Mucosa of descending colon (tissue), 3 donors: ENCODE measurements at regions not wholly inside any gene's neighbourhood (a gene's known extent, or its start where the extent isn't known, plus 50 kb on each side); places are given as distances from the start of the nearest gene placed in this dataset.
"Not testable (repeated sequence)": the region's sequence is repeated elsewhere in the genome, so short reads cannot be mapped to it uniquely, and the experiment has no call there.

Experiments used
- ATAC-seq: fragments of 200-7000 bp; cut with Tn5 transposase; one replicate; pipeline ENCODE4 v1.9.1; 2020; ENCODE audit warnings: mild to moderate bottlenecking, moderate library complexity
- DNase-seq, 3 donors: peaks; one replicate each; pipeline ENCODE4 v3.0.0-alpha.2; 2020
- H3K36me3 ChIP-seq: fragments of 200-600 bp; one replicate; pipeline ENCODE4 v1.8.0; 2021; ENCODE audit warnings: low read depth, mild to moderate bottlenecking
- H3K4me1 ChIP-seq: fragments of 200-600 bp; one replicate; pipeline ENCODE4 v1.8.0; 2021; ENCODE audit warnings: low read depth, mild to moderate bottlenecking
- H3K4me3 ChIP-seq: fragments of 200-600 bp; one replicate; pipeline ENCODE4 v1.8.0; 2021; ENCODE audit warnings: mild to moderate bottlenecking
- H3K9me3 ChIP-seq: fragments of 200-600 bp; one replicate; pipeline ENCODE4 v1.8.0; 2021; ENCODE audit warnings: mild to moderate bottlenecking
- CTCF ChIP-seq: fragments of 200-600 bp; IDR thresholded peaks from one replicate; pipeline ENCODE4 v1.8.0; 2022; ENCODE audit warnings: antibody characterized with exemption, mild to moderate bottlenecking
- intact Hi-C, 2 donors: fragments of 100-400 bp; cut with DNase I in 1 of 2; cut with micrococcal nuclease in 1 of 2; formaldehyde crosslinking; loops; one replicate each; pipeline versions ENCODE4 v1.11.0 to v1.11.1; 2022; cut with DNase I, micrococcal nuclease
- donor health status: DM: no; HTN: no; CAD: no; lungs with moderate emphysema.
- donor health status: DM: no; HTN: no; CAD: no.
- donor health status: DM: no; HTN: yes; CAD: no.

- H3K9me3 ChIP-seq = peaks cover 35% of the 10 kb centered on the region
- H3K36me3 ChIP-seq = no peaks in the 10 kb centered on the region
- ATAC-seq = no peak
- no peaks in the 10 kb centered on the region for H3K4me1 ChIP-seq
- intact Hi-C loops = no loop called here
- no peak for DNase-seq
- no peak for TF ChIP-seq CTCF
- no peak overlapping the region for H3K4me3 ChIP-seq
Measured at GRCh38 chr2:33911327-33911726, 312.2 kb upstream of the FAM98A start.

- intact Hi-C loops = no loop called here
- no peak for DNase-seq
- ATAC-seq = no peak
- peaks cover 28% of the 10 kb centered on the region for H3K9me3 ChIP-seq
- no peaks in the 10 kb centered on the region for H3K36me3 ChIP-seq
- no peaks in the 10 kb centered on the region for H3K4me1 ChIP-seq
- TF ChIP-seq CTCF = no peak
- no peak overlapping the region for H3K4me3 ChIP-seq
Measured at GRCh38 chr2:33909945-33910695, 311.0 kb upstream of the FAM98A start.

GRCh38 chr2:33907866-33908265 lies 308.8 kb upstream of the FAM98A start:
- intact Hi-C loops = no loop called here
- no peak overlapping the region for H3K4me3 ChIP-seq
- no peak for ATAC-seq
- DNase-seq = no peak
- H3K9me3 ChIP-seq = peaks cover 26% of the 10 kb centered on the region
- TF ChIP-seq CTCF = no peak
- no peaks in the 10 kb centered on the region for H3K4me1 ChIP-seq
- no peaks in the 10 kb centered on the region for H3K36me3 ChIP-seq

- H3K4me1 ChIP-seq = not testable (repeated sequence)
Measured at GRCh38 chr2:33906129-33906528, 307.0 kb upstream of the FAM98A start.

GRCh38 chr2:33904801-33905200 lies 305.7 kb upstream of the FAM98A start:
- Histone ChIP-seq H3K4me3 (no peak overlapping the region), H3K4me1 (no peaks in the 10 kb centered on the region), H3K9me3 (peaks cover 24% of the 10 kb centered on the region), H3K36me3 (no peaks in the 10 kb centered on the region)
- intact Hi-C loops = no loop called here
- no peak for TF ChIP-seq CTCF
- ATAC-seq = no peak
- no peak for DNase-seq

More at GRCh38 chr2:33906129-33906528, 307.0 kb upstream of the FAM98A start:
- DNase-seq, intact Hi-C loops, ATAC-seq, H3K36me3 ChIP-seq, H3K4me3 ChIP-seq: not testable (repeated sequence)
- H3K9me3 ChIP-seq = peaks cover 24% of the 10 kb centered on the region

- ATAC-seq (no peak), DNase-seq (no peak)
- intact Hi-C loops = no loop called here
- Histone ChIP-seq H3K36me3 (no peaks in the 10 kb centered on the region), H3K9me3 (peaks cover 18% of the 10 kb centered on the region), H3K4me3 (no peak overlapping the region), H3K4me1 (no peaks in the 10 kb centered on the region)
- no peak for TF ChIP-seq CTCF
Measured at GRCh38 chr2:33903701-33904100, 304.6 kb upstream of the FAM98A start.
